GM21367 (cell line): ENCODE measurements at regions not wholly inside any gene's neighbourhood (a gene's known extent, or its start where the extent isn't known, plus 50 kb on each side); places are given as distances from the start of the nearest gene placed in this dataset.

Source experiments
- ATAC-seq: cut with Tn5 transposase; IDR thresholded peaks from one replicate; pipeline ENCODE4 v1.9.1; 2021; ENCODE audit not compliant: unreplicated experiment

- ATAC-seq, result no peak
Observed at GRCh38 chr20:22506827-22507226, 77.5 kb downstream of the FOXA2 start.

GRCh38 chr20:22504829-22505377 lies 79.5 kb downstream of the FOXA2 start:
- no peak for ATAC-seq

- ATAC-seq, result no peak
Observed at GRCh38 chr20:22503577-22503976, 80.8 kb downstream of the FOXA2 start.

- ATAC-seq, result no peak
Observed at GRCh38 chr20:22502731-22503191, 81.6 kb downstream of the FOXA2 start.

GRCh38 chr20:22501566-22502344 lies 82.6 kb downstream of the FOXA2 start:
- no peak for ATAC-seq

- no peak for ATAC-seq
Observed at GRCh38 chr20:22501034-22501433, 83.3 kb downstream of the FOXA2 start.

GRCh38 chr20:22499515-22500166 lies 84.7 kb downstream of the FOXA2 start:
- no peak for ATAC-seq

GRCh38 chr20:22496817-22497216 lies 87.6 kb downstream of the FOXA2 start:
- no peak for ATAC-seq

- no peak for ATAC-seq
Observed at GRCh38 chr20:22495789-22496188, 88.6 kb downstream of the FOXA2 start.

GRCh38 chr20:22495172-22495571 lies 89.2 kb downstream of the FOXA2 start:
- no peak for ATAC-seq

- ATAC-seq, result no peak
Observed at GRCh38 chr20:22492497-22492896, 91.9 kb downstream of the FOXA2 start.

- no peak for ATAC-seq
Observed at GRCh38 chr20:22491194-22491505, 93.2 kb downstream of the FOXA2 start.

GRCh38 chr20:22490287-22491193 lies 93.8 kb downstream of the FOXA2 start:
- ATAC-seq, result no peak

- ATAC-seq, result no peak
Observed at GRCh38 chr20:22489626-22490286, 94.6 kb downstream of the FOXA2 start.

GRCh38 chr20:22480336-22480735 lies 104.0 kb downstream of the FOXA2 start:
- ATAC-seq, result no peak

- peak; percentile 84 for ATAC-seq
Observed at GRCh38 chr20:22475662-22476061, 108.7 kb downstream of the FOXA2 start.

GRCh38 chr20:22474224-22474623 lies 110.1 kb downstream of the FOXA2 start:
- no peak for ATAC-seq

GRCh38 chr20:22473293-22473692 lies 111.1 kb downstream of the FOXA2 start:
- no peak for ATAC-seq

GRCh38 chr20:22472447-22473100 lies 111.8 kb downstream of the FOXA2 start:
- no peak for ATAC-seq

GRCh38 chr20:22471156-22471836 lies 113.1 kb downstream of the FOXA2 start:
- no peak for ATAC-seq
